Endodermal cell (in vitro differentiated cells): ENCODE measurements at regions not wholly inside any gene's neighbourhood (a gene's known extent, or its start where the extent isn't known, plus 50 kb on each side); places are given as distances from the start of the nearest gene placed in this dataset.

Experiments used
- DNase-seq: peaks from one replicate; pipeline ENCODE4 v3.0.0-alpha.2; 2017
- H3K27ac ChIP-seq: 2 replicates; pipeline ENCODE4 v1.5.1; 2013; ENCODE audit warnings: mild to moderate bottlenecking, low read depth, low read length, moderate library complexity
- H3K27me3 ChIP-seq: 2 replicates; pipeline ENCODE4 v1.6.1; 2013; ENCODE audit warnings: mild to moderate bottlenecking, low read length, moderate library complexity; ENCODE audit not compliant: insufficient read depth, control insufficient read depth, poor library complexity, severe bottlenecking
- H3K36me3 ChIP-seq: 2 replicates; pipeline ENCODE4 v1.7.0; 2013; ENCODE audit warnings: mild to moderate bottlenecking, low read length, moderate library complexity; ENCODE audit not compliant: control insufficient read depth, insufficient read depth
- H3K4me1 ChIP-seq: one replicate; pipeline ENCODE4 v1.7.0; 2013; ENCODE audit warnings: low read length; ENCODE audit not compliant: control insufficient read depth, insufficient read depth
- H3K4me3 ChIP-seq: 2 replicates; pipeline ENCODE4 v1.5.1; 2013; ENCODE audit warnings: mild to moderate bottlenecking, low read length, moderate library complexity
- H3K9ac ChIP-seq: 2 replicates; pipeline ENCODE4 v1.6.1; 2013; ENCODE audit warnings: mild to moderate bottlenecking, low read length, moderate library complexity; ENCODE audit not compliant: poor library complexity, severe bottlenecking; ENCODE audit errors: extremely low read depth
- H3K9me3 ChIP-seq: 2 replicates; pipeline ENCODE4 v1.6.1; 2013; ENCODE audit warnings: mild to moderate bottlenecking, low read length, moderate library complexity; ENCODE audit not compliant: control insufficient read depth
- H3K27ac Mint-ChIP-seq: 2 replicates; pipeline ENCODE4 v1.8.0; 2020; ENCODE audit warnings: mixed read lengths
- H3K27me3 Mint-ChIP-seq: 2 replicates; pipeline ENCODE4 v1.8.0; 2021; ENCODE audit warnings: mild to moderate bottlenecking, mixed read lengths; ENCODE audit not compliant: insufficient read depth
- H3K36me3 Mint-ChIP-seq: 2 replicates; pipeline ENCODE4 v1.8.0; 2020; ENCODE audit warnings: low read depth, mixed read lengths
- H3K4me1 Mint-ChIP-seq: 2 replicates; pipeline ENCODE4 v1.8.0; 2020; ENCODE audit warnings: mixed read lengths
- H3K4me3 Mint-ChIP-seq: 2 replicates; pipeline ENCODE4 v1.8.0; 2020; ENCODE audit warnings: mild to moderate bottlenecking, moderate library complexity, mixed read lengths
- H3K9me3 Mint-ChIP-seq: 2 replicates; pipeline ENCODE4 v1.8.0; 2020; ENCODE audit warnings: mild to moderate bottlenecking, mixed read lengths
- CTCF ChIP-seq: fragments of 200-600 bp; sonication (generic); conservative IDR thresholded peaks from 2 replicates; pipeline ENCODE4 v1.5.0; 2021; ENCODE audit warnings: antibody characterized with exemption, mild to moderate bottlenecking
- WGBS, 2 experiments: methylation state at CpG; one replicate each; pipeline versions ENCODE4 v1.1.5 to v1.1.7; 2013; ENCODE audit warnings: missing lambda C conversion rate in 2 of 2, mixed read lengths in 1 of 2; ENCODE audit not compliant: insufficient coverage in 1 of 2, insufficient read length in 1 of 2; 5-methylcytosine and 5-hydroxymethylcytosine counted together

- peaks cover 9% of the 10 kb centered on the region for H3K9me3 ChIP-seq
- Mint-ChIP-seq H3K4me1 (peaks cover 13% of the 10 kb centered on the region), H3K4me3 (no peak overlapping the region), H3K27me3 (no peaks in the 10 kb centered on the region), H3K9me3 (peaks cover 8% of the 10 kb centered on the region), H3K36me3 (no peaks in the 10 kb centered on the region), H3K27ac (no peak overlapping the region)
- H3K4me1 ChIP-seq: no peaks in the 10 kb centered on the region
- H3K27ac ChIP-seq: no peak overlapping the region
- H3K36me3 ChIP-seq: no peaks in the 10 kb centered on the region
- no peak for DNase-seq
- no peaks in the 10 kb centered on the region for H3K27me3 ChIP-seq
- H3K9ac ChIP-seq: no peak overlapping the region
- TF ChIP-seq CTCF: no peak
- WGBS, 2 experiments: 63 to 64% methylated on average over 3 of the region's 3 CpGs
- H3K4me3 ChIP-seq: no peak overlapping the region
Measured at GRCh38 chr3:137097386-137097785, 139.6 kb downstream of the IL20RB start.

GRCh38 chr3:137097852-137098251 lies 140.1 kb downstream of the IL20RB start:
- Histone ChIP-seq H3K27ac (no peak overlapping the region), H3K9me3 (peaks cover 9% of the 10 kb centered on the region), H3K9ac (no peak overlapping the region), H3K27me3 (no peaks in the 10 kb centered on the region), H3K4me1 (no peaks in the 10 kb centered on the region), H3K4me3 (no peak overlapping the region), H3K36me3 (no peaks in the 10 kb centered on the region)
- TF ChIP-seq CTCF: no peak
- Mint-ChIP-seq H3K27ac (no peak overlapping the region), H3K36me3 (no peaks in the 10 kb centered on the region), H3K4me1 (peaks cover 13% of the 10 kb centered on the region), H3K4me3 (no peak overlapping the region), H3K27me3 (no peaks in the 10 kb centered on the region), H3K9me3 (peaks cover 8% of the 10 kb centered on the region)
- DNase-seq: no peak
- WGBS, 2 experiments: 92 to 94% methylated on average over 5 of the region's 5 CpGs

DNA sequence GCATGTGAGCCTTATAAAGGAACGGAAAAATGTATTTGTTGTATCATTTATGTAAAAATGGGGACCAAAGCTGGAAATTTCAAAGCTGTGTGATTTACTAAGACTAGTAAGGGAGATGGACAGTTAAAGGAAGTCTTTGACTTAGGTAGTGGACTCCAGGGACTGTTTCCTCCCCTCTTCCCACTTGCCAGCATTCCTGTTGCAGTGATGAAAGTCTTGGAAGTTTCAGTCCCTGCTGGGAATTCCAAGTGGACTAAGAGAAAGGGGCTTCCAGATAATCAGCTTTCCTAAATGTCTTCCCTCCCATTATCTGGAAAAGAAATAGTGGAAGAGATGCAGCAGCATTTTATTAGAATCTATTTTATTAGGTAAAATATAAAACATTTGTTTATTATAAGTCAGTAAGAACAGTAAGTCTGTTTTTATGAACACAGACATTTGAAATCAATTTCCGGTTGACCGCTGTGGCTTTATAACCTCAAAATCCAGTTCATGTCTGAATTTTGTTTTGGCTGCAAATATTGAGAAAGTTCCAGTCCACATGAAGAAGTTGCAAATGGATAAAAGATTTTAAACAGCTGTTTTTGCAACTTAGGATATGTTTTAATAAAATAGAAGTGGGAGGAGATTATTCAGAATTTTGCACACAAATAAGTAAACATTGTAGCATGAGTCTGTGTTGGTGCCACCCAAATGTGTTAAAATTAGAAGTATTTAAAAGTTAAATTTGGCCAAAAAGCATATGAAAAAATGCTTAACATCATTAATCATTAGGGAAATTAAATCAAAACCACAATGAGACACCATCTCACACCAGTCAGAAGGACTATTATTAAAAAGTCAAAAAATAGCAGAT lies 141.8 kb downstream of the IL20RB start:
- H3K9me3 ChIP-seq: peaks cover 9% of the 10 kb centered on the region
- no peak for DNase-seq
- TF ChIP-seq CTCF: no peak
- H3K4me1 ChIP-seq: no peaks in the 10 kb centered on the region
- H3K4me3 ChIP-seq: no peak overlapping the region
- H3K36me3 Mint-ChIP-seq: no peaks in the 10 kb centered on the region
- H3K4me1 Mint-ChIP-seq: peaks cover 13% of the 10 kb centered on the region
- H3K4me3 Mint-ChIP-seq: no peak overlapping the region
- H3K27ac ChIP-seq: no peak overlapping the region
- no peaks in the 10 kb centered on the region for H3K27me3 ChIP-seq
- peaks cover 8% of the 10 kb centered on the region for H3K9me3 Mint-ChIP-seq
- WGBS, 2 experiments: 94 to 100% methylated on average over 3 of the region's 3 CpGs
- no peaks in the 10 kb centered on the region for H3K36me3 ChIP-seq
- no peaks in the 10 kb centered on the region for H3K27me3 Mint-ChIP-seq
- H3K9ac ChIP-seq: no peak overlapping the region
- H3K27ac Mint-ChIP-seq: no peak overlapping the region
